IMR-90 (cell line): ENCODE measurements at regions not wholly inside any gene's neighbourhood (a gene's known extent, or its start where the extent isn't known, plus 50 kb on each side); places are given as distances from the start of the nearest gene placed in this dataset.

ENCODE experiments used
- ATAC-seq: fragments of 200-7000 bp; cut with Tn5 transposase; 2 replicates; pipeline ENCODE4 v1.9.1; 2020; ENCODE audit warnings: low read depth, mild to moderate bottlenecking, moderate library complexity
- BruUV-seq: library from RNA; stranded (reverse); fragments of 400-500 nt; replicated peaks from 2 replicates; lab custom pipeline; 2021; lab: Mats Ljungman, UMichigan
- CTCF ChIA-PET: fragments of 300-600 bp; formaldehyde crosslinking; extraction: SDS; loops from one replicate; lab custom pipeline; 2021; ENCODE audit warnings: antibody characterized with exemption; lab: Yijun Ruan, JAX
- POLR2A ChIA-PET: fragments of 300-600 bp; sonication (Branson Sonifier 250); formaldehyde crosslinking; loops from one replicate; lab custom pipeline; 2022; ENCODE audit warnings: antibody characterized with exemption; ENCODE audit not compliant: unreplicated experiment; lab: Charles Lee
- DNase-seq: peaks from one replicate; pipeline ENCODE4 v3.0.0; 2013
- H2AFZ ChIP-seq: replicated peaks from 2 replicates; pipeline ENCODE3; 2013; ENCODE audit warnings: low read length, mild to moderate bottlenecking; ENCODE audit not compliant: poor library complexity
- H2AK5ac ChIP-seq: 2 replicates; pipeline ENCODE4 v1.6.1; 2013; ENCODE audit warnings: low read depth, low read length, inconsistent platforms
- H2AK9ac ChIP-seq: replicated peaks from 2 replicates; pipeline ENCODE3; 2013; ENCODE audit warnings: mild to moderate bottlenecking, low read depth, low read length, moderate library complexity; ENCODE audit not compliant: poor library complexity
- H2BK120ac ChIP-seq: 2 replicates; pipeline ENCODE4 v1.6.1; 2013; ENCODE audit warnings: low read depth, low read length, inconsistent platforms
- H2BK15ac ChIP-seq: 3 replicates; pipeline ENCODE4 v1.6.1; 2013; ENCODE audit warnings: low read depth, low read length, inconsistent platforms
- H2BK20ac ChIP-seq: 2 replicates; pipeline ENCODE4 v1.6.1; 2013; ENCODE audit warnings: low read depth, mild to moderate bottlenecking, inconsistent platforms, low read length, moderate library complexity
- H2BK5ac ChIP-seq: 2 replicates; pipeline ENCODE4 v1.6.1; 2013; ENCODE audit warnings: mild to moderate bottlenecking, low read depth, low read length, inconsistent platforms; ENCODE audit not compliant: poor library complexity, severe bottlenecking
- H3K14ac ChIP-seq: replicated peaks from 2 replicates; pipeline ENCODE4 v1.6.1; 2013; ENCODE audit warnings: low read depth, low read length, inconsistent platforms
- H3K18ac ChIP-seq: 2 replicates; pipeline ENCODE4 v1.6.1; 2013; ENCODE audit warnings: low read depth, low read length, control low read depth
- H3K23ac ChIP-seq: 2 replicates; pipeline ENCODE4 v1.6.1; 2013; ENCODE audit warnings: low read depth, low read length, inconsistent platforms
- H3K27ac ChIP-seq: 2 replicates; pipeline ENCODE4 v1.5.1; 2013; ENCODE audit warnings: mild to moderate bottlenecking, control low read depth, low read length; ENCODE audit not compliant: insufficient read depth
- H3K27me3 ChIP-seq: 2 replicates; pipeline ENCODE4 v1.6.1; 2013; ENCODE audit warnings: low read length; ENCODE audit not compliant: control insufficient read depth, insufficient read depth
- H3K36me3 ChIP-seq: 2 replicates; pipeline ENCODE4 v1.6.1; 2013; ENCODE audit warnings: low read length, mixed read lengths; ENCODE audit not compliant: control insufficient read depth, insufficient read depth
- H3K4ac ChIP-seq: 2 replicates; pipeline ENCODE4 v1.6.1; 2013; ENCODE audit warnings: low read depth, low read length, inconsistent platforms
- H3K4me1 ChIP-seq: 2 replicates; pipeline ENCODE4 v1.6.1; 2013; ENCODE audit warnings: low read length, mixed read lengths; ENCODE audit not compliant: control insufficient read depth, insufficient read depth
- H3K4me2 ChIP-seq: 2 replicates; pipeline ENCODE4 v1.6.1; 2013; ENCODE audit warnings: low read depth, mild to moderate bottlenecking, control low read depth, low read length, moderate library complexity
- H3K4me3 ChIP-seq: 2 replicates; pipeline ENCODE4 v1.5.1; 2013; ENCODE audit warnings: low read depth, mild to moderate bottlenecking, control low read depth, low read length, moderate library complexity; ENCODE audit not compliant: insufficient read depth
- H3K56ac ChIP-seq: 2 replicates; pipeline ENCODE4 v1.6.1; 2013; ENCODE audit warnings: low read length, inconsistent platforms; ENCODE audit not compliant: insufficient read depth; ENCODE audit errors: extremely low read depth
- H3K79me1 ChIP-seq, 2 experiments: 2 replicates each; pipeline ENCODE4 v1.6.1; 2013; ENCODE audit warnings: low read length in 2 of 2, inconsistent platforms in 1 of 2, low read depth in 1 of 2
- H3K9ac ChIP-seq: 2 replicates; pipeline ENCODE4 v1.6.1; 2013; ENCODE audit warnings: low read depth, low read length, control low read depth
- H3K9me1 ChIP-seq: 2 replicates; pipeline ENCODE4 v1.6.1; 2013; ENCODE audit warnings: low read length, inconsistent platforms; ENCODE audit not compliant: insufficient read depth
- H3K9me3 ChIP-seq: 2 replicates; pipeline ENCODE4 v1.6.1; 2013; ENCODE audit warnings: low read length; ENCODE audit not compliant: control insufficient read depth, insufficient read depth
- H4K20me1 ChIP-seq: 2 replicates; pipeline ENCODE4 v1.6.1; 2013; ENCODE audit warnings: low read length, inconsistent platforms; ENCODE audit not compliant: insufficient read depth
- H4K5ac ChIP-seq: 2 replicates; pipeline ENCODE4 v1.6.1; 2013; ENCODE audit warnings: mild to moderate bottlenecking, low read depth, low read length, control low read depth
- H4K8ac ChIP-seq, 2 experiments: 2 replicates each; pipeline ENCODE4 v1.6.1; 2013; ENCODE audit warnings: low read depth in 2 of 2, low read length in 2 of 2, control low read depth in 1 of 2, inconsistent platforms in 1 of 2
- H4K91ac ChIP-seq: 2 replicates; pipeline ENCODE4 v1.6.1; 2013; ENCODE audit warnings: low read depth, low read length, inconsistent platforms; ENCODE audit not compliant: insufficient read depth
- POLR2A ChIP-seq: IDR thresholded peaks from 2 replicates; pipeline ENCODE4 v1.6.1; 2012; ENCODE audit warnings: mild to moderate bottlenecking, low read depth, low read length
- SMC3 ChIP-seq: fragments of 150-350 bp; IDR thresholded peaks from 2 replicates; pipeline ENCODE4 v1.6.1; 2016; ENCODE audit warnings: low read depth, mild to moderate bottlenecking, antibody characterized with exemption, low read length, moderate library complexity
- WGBS, 2 experiments: methylation state at CpG; one replicate each; pipeline versions ENCODE4 v1.1.5 to v1.1.7; 2013; ENCODE audit warnings: missing lambda C conversion rate in 2 of 2; ENCODE audit not compliant: insufficient read length in 1 of 2; ENCODE audit errors: extremely low coverage in 2 of 2; 5-methylcytosine and 5-hydroxymethylcytosine counted together
- dilution Hi-C: fragments of 300-500 bp; cut with HindIII; formaldehyde crosslinking; loops from one replicate; pipeline ENCODE4 v1.14.3; 2018; ENCODE audit warnings: low sequenced_read_pairs; ENCODE audit not compliant: unreplicated experiment
- in situ Hi-C: fragments of 300-500 bp; cut with MboI; formaldehyde crosslinking; loops from 3 replicates; pipeline ENCODE4 v1.14.3; 2019; ENCODE audit warnings: low sequenced_read_pairs, inconsistent platforms, mixed read lengths
- intact Hi-C: fragments of 100-400 bp; cut with micrococcal nuclease; formaldehyde crosslinking; loops from 2 replicates; pipeline ENCODE4 v1.10.0; 2022

DNA sequence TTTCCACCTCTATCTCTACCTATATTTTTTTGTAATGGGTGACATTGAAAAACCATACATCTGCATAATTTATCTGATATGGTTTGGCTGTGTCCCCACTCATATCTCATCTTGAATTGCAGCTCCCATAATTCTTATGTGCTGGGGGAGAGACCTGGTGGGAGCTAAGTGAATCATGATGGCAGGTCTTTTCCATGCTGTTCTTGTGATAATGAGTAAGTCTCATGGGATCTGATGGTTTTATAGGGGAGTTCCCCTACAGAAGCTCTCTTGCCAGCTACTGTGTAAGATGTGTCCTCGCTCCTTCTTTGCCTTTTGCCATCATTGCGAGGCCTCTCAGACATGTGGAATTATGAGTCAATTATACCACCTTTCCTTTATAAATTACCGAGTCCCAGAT is 551.0 kb upstream of the ANO5 start:
- H3K36me3 ChIP-seq: no peaks in the 10 kb centered on the region
- H3K9ac ChIP-seq: no peak overlapping the region
- TF ChIP-seq POLR2A: no peak
- no peak for TF ChIP-seq SMC3
- no peak overlapping the region for H2AFZ ChIP-seq
- H3K18ac ChIP-seq: no peak overlapping the region
- H2BK15ac ChIP-seq: no peak overlapping the region
- no peaks in the 10 kb centered on the region for H3K27me3 ChIP-seq
- no peak overlapping the region for H3K23ac ChIP-seq
- H2AK5ac ChIP-seq: no peak overlapping the region
- in situ Hi-C loops: no loop called here
- H3K9me1 ChIP-seq: no peaks in the 10 kb centered on the region
- no peak overlapping the region for H3K27ac ChIP-seq
- WGBS, 2 experiments: no CpG with 5 or more reads among the region's 3 CpGs
- no peak overlapping the region for H4K8ac ChIP-seq
- no peak overlapping the region for H3K4me3 ChIP-seq
- BruUV-seq: no TSS peak
- intact Hi-C loops: no loop called here
- H2BK5ac ChIP-seq: no peak overlapping the region
- H3K4me2 ChIP-seq: no peak overlapping the region
- H4K5ac ChIP-seq: no peak overlapping the region
- no peak overlapping the region for H3K14ac ChIP-seq
- no peak overlapping the region for H3K56ac ChIP-seq
- H4K91ac ChIP-seq: no peak overlapping the region
- no peaks in the 10 kb centered on the region for H3K4me1 ChIP-seq
- H2BK120ac ChIP-seq: no peak overlapping the region
- H4K20me1 ChIP-seq: no peaks in the 10 kb centered on the region
- no peaks in the 10 kb centered on the region for H3K79me1 ChIP-seq
- H3K9me3 ChIP-seq: peaks cover 9% of the 10 kb centered on the region
- H3K4ac ChIP-seq: no peak overlapping the region
- dilution Hi-C loops: no loop called here
- no peak for ATAC-seq
- H2AK9ac ChIP-seq: no peak overlapping the region
- H2BK20ac ChIP-seq: no peak overlapping the region
- DNase-seq: no peak
- POLR2A ChIA-PET: no interaction called here
- CTCF ChIA-PET: interaction anchor here (0.6 kb wide), 1 partner anchor 444 kb away, joined by 3 read pairs; no protein-coding TSS in a partner anchor
